Upper lobe of right lung (tissue), 1 donor: ENCODE measurements at regions not wholly inside any gene's neighbourhood (a gene's known extent, or its start where the extent isn't known, plus 50 kb on each side); places are given as distances from the start of the nearest gene placed in this dataset.
A peak's percentile ranks its signal among the peaks of the same experiment; 100 is the strongest.

Experiments used
- ATAC-seq: fragments of 200-7000 bp; cut with Tn5 transposase; one replicate; pipeline ENCODE4 v1.9.1; 2020; ENCODE audit warnings: mild to moderate bottlenecking, moderate library complexity
- DNase-seq: peaks from one replicate; pipeline ENCODE4 v3.0.0-alpha.2; 2020
- H3K27ac ChIP-seq: fragments of 200-600 bp; one replicate; pipeline ENCODE4 v1.8.0; 2022
- H3K27me3 ChIP-seq: fragments of 200-600 bp; one replicate; pipeline ENCODE4 v1.8.0; 2022; ENCODE audit warnings: mild to moderate bottlenecking
- H3K36me3 ChIP-seq: fragments of 200-600 bp; one replicate; pipeline ENCODE4 v1.8.0; 2022
- H3K4me1 ChIP-seq: fragments of 200-600 bp; one replicate; pipeline ENCODE4 v1.8.0; 2022
- H3K4me3 ChIP-seq: fragments of 200-600 bp; one replicate; pipeline ENCODE4 v1.8.0; 2022; ENCODE audit warnings: mild to moderate bottlenecking
- H3K9me3 ChIP-seq: fragments of 200-600 bp; one replicate; pipeline ENCODE4 v1.8.0; 2022
- intact Hi-C: fragments of 100-400 bp; cut with DNase I; formaldehyde crosslinking; loops from one replicate; pipeline ENCODE4 v1.11.0; 2022
- TF ChIP-seq, protein P1 (sequence below): fragments of 200-600 bp; IDR thresholded peaks from one replicate; pipeline ENCODE4 v1.8.0; 2022; ENCODE audit warnings: antibody characterized with exemption
- donor health status: DM: no; HTN: yes; CAD: no; lungs with severe emphysema.

GRCh38 chr5:74225587-74225986 is 414.9 kb downstream of the ENC1 start:
- H3K27ac ChIP-seq, result no peak overlapping the region
- H3K36me3 ChIP-seq, result no peaks in the 10 kb centered on the region
- no peaks in the 10 kb centered on the region for H3K27me3 ChIP-seq
- H3K9me3 ChIP-seq, result no peaks in the 10 kb centered on the region
- DNase-seq (no peak), ATAC-seq (no peak)
- H3K4me3 ChIP-seq, result no peak overlapping the region
- no peaks in the 10 kb centered on the region for H3K4me1 ChIP-seq
- TF ChIP-seq, protein P1, sequence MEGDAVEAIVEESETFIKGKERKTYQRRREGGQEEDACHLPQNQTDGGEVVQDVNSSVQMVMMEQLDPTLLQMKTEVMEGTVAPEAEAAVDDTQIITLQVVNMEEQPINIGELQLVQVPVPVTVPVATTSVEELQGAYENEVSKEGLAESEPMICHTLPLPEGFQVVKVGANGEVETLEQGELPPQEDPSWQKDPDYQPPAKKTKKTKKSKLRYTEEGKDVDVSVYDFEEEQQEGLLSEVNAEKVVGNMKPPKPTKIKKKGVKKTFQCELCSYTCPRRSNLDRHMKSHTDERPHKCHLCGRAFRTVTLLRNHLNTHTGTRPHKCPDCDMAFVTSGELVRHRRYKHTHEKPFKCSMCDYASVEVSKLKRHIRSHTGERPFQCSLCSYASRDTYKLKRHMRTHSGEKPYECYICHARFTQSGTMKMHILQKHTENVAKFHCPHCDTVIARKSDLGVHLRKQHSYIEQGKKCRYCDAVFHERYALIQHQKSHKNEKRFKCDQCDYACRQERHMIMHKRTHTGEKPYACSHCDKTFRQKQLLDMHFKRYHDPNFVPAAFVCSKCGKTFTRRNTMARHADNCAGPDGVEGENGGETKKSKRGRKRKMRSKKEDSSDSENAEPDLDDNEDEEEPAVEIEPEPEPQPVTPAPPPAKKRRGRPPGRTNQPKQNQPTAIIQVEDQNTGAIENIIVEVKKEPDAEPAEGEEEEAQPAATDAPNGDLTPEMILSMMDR, result no peak
- intact Hi-C loops, result no loop called here

DNA sequence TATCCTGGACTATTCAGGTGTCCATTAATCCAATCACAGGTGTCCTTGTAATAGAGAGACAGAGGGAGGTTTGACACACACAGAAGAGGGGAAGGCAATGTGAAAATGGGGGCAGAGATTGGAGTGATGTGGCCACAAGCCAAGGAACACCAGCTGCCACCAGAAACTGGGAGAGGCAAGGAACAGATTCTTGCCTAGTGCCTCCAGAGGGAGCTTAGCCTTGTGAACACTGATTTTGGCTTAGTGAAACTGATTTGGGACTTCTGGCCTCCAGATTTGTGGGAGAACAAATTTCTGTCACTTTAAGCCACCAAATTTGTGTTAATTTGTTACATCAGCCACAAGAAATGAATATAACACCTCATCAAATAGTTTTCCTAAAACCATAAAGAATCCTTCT is 416.2 kb downstream of the ENC1 start:
- Histone ChIP-seq H3K27me3 (no peaks in the 10 kb centered on the region), H3K4me1 (no peaks in the 10 kb centered on the region), H3K36me3 (no peaks in the 10 kb centered on the region), H3K4me3 (no peak overlapping the region), H3K9me3 (no peaks in the 10 kb centered on the region), H3K27ac (no peak overlapping the region)
- ATAC-seq, result no peak
- no peak for DNase-seq
- TF ChIP-seq, protein P1, result no peak
- intact Hi-C loops, result no loop called here

DNA sequence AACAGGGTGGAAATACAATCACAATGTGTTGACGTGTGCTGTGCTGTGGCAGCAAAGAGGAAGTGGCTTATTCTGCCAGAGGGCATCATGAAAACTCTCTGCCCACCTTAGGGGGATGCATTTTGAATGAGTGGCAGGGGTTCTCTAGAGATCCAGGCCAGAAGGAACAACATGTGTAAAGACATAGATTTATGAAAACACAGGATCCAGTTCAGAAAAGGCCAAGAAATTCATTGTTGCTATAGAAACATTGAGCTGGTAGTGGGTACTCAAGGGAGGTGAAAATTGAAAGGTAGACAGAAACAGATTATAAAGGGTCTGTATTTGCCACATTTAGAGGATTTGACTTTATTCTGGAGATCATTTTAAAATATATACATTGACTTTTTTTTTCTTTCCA is 417.7 kb downstream of the ENC1 start:
- H3K27me3 ChIP-seq, result no peaks in the 10 kb centered on the region
- no peak for DNase-seq
- H3K4me3 ChIP-seq, result no peak overlapping the region
- TF ChIP-seq, protein P1, result no peak
- no peaks in the 10 kb centered on the region for H3K9me3 ChIP-seq
- no peaks in the 10 kb centered on the region for H3K36me3 ChIP-seq
- intact Hi-C loops, result no loop called here
- H3K27ac ChIP-seq, result no peak overlapping the region
- ATAC-seq, result no peak
- no peaks in the 10 kb centered on the region for H3K4me1 ChIP-seq

DNA sequence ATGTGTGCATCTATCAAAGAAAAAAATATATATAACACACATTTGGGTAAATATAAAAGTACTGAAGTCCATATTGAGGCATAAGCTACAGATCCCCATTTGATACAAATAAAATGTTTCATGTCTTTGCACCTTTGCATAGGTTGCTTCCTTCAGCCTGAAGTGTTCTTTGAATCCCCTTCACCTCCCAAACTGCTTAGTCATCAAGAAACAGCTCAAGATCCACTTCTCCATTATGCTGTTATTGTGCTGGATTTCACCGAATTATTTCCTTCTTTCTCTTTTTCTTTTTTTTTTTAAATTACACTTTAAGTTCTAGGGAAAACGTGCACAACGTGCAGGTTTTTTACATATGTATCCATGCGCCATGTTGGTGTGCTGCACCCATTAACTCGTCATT is 419.1 kb downstream of the ENC1 start:
- DNase-seq, result no peak
- TF ChIP-seq, protein P1, result no peak
- H3K36me3 ChIP-seq, result no peaks in the 10 kb centered on the region
- no peaks in the 10 kb centered on the region for H3K27me3 ChIP-seq
- H3K9me3 ChIP-seq, result no peaks in the 10 kb centered on the region
- H3K27ac ChIP-seq, result no peak overlapping the region
- no peaks in the 10 kb centered on the region for H3K4me1 ChIP-seq
- intact Hi-C loops, result no loop called here
- H3K4me3 ChIP-seq, result no peak overlapping the region
- no peak for ATAC-seq

DNA sequence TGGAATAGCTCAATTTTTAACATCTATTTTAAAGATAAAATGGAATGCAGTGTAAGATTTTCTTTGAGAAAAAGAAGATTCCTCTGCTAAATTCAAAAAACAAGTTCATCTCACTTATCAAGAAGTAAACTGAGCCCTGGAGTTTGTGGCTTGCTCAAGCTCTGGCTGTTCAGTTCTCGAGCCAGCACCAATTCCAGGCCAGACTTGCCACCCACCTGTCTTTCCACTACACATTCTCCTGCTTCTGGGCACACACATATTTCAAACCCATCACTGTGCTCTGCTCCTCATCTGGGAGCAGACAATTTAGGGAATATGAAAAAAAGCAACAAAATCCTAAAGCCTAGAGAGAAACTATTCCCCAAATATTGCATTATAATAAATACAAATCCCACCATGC is 424.5 kb downstream of the ENC1 start:
- Histone ChIP-seq H3K36me3 (no peaks in the 10 kb centered on the region), H3K27ac (no peak overlapping the region), H3K9me3 (no peaks in the 10 kb centered on the region), H3K27me3 (no peaks in the 10 kb centered on the region), H3K4me3 (no peak overlapping the region), H3K4me1 (no peaks in the 10 kb centered on the region)
- ATAC-seq (no peak), DNase-seq (no peak)
- TF ChIP-seq, protein P1, result no peak
- intact Hi-C loops, result no loop called here

DNA sequence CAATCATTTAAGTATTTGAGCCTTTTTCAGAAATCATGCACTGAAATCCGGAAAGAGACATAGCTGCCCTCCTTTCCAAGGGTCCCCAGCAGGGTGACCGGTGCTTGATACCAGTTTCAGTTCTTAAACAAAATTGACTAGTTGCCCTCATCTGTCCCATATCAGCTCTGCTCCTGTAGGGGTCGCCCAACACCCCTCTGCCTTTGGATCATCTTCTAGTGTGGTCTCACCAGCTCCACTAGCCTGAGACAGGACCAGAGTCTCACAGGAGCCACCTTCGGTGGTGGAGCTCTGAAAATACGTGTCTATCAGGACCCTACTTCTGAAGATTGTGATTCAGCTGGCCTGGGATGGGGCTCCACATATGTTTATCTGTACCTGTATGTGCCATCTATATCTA is 428.2 kb downstream of the ENC1 start:
- no peaks in the 10 kb centered on the region for H3K4me1 ChIP-seq
- no peak overlapping the region for H3K4me3 ChIP-seq
- H3K27ac ChIP-seq, result no peak overlapping the region
- no peaks in the 10 kb centered on the region for H3K9me3 ChIP-seq
- intact Hi-C loops, result no loop called here
- ATAC-seq, result peak; percentile 51
- H3K27me3 ChIP-seq, result no peaks in the 10 kb centered on the region
- no peak for DNase-seq
- no peaks in the 10 kb centered on the region for H3K36me3 ChIP-seq
- TF ChIP-seq, protein P1, result peak; percentile 14
